HG03342 (cell line): ENCODE measurements at regions not wholly inside any gene's neighbourhood (a gene's known extent, or its start where the extent isn't known, plus 50 kb on each side); places are given as distances from the start of the nearest gene placed in this dataset.

Experiments used
- ATAC-seq: cut with Tn5 transposase; IDR thresholded peaks from one replicate; pipeline ENCODE4 v1.9.1; 2021; ENCODE audit warnings: mild to moderate bottlenecking, moderate library complexity; ENCODE audit not compliant: unreplicated experiment

DNA sequence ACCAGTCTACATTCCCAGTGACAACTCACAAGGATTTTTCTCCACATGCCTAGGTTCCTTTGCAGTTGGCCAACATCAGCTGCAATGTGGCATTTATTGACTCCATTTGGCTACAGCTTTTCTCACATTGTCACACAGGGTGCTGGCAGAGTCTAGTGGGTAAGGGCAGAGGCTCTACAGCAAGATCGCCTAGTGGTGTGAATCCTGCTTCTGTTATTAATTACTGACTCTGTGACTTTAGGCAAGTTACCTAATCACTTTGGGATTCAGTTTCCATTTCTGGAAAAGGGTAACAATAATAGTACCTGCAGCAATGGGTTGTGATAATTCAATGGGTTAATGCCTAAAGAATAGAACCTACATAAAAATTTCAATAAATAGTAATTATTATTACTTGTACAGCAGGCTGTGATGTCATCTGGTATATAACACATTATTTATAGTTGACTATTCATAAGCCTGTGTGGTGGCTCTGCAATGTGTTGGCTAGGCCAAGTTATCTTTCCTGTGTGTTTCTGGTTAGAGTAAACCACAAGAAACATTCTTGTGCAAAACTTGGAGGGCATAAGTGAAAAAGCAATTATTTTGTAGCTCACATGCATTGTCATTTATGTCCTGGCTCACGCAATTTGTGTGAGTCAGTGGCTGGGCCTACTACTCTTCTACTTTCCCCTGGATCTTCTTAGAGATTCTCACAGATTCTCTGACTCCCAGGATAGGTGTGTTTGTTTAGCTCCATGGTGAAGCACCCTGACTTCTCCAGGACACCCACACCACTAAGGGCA, 59.5 kb downstream of the PTGS2 start:
- ATAC-seq: no peak

DNA sequence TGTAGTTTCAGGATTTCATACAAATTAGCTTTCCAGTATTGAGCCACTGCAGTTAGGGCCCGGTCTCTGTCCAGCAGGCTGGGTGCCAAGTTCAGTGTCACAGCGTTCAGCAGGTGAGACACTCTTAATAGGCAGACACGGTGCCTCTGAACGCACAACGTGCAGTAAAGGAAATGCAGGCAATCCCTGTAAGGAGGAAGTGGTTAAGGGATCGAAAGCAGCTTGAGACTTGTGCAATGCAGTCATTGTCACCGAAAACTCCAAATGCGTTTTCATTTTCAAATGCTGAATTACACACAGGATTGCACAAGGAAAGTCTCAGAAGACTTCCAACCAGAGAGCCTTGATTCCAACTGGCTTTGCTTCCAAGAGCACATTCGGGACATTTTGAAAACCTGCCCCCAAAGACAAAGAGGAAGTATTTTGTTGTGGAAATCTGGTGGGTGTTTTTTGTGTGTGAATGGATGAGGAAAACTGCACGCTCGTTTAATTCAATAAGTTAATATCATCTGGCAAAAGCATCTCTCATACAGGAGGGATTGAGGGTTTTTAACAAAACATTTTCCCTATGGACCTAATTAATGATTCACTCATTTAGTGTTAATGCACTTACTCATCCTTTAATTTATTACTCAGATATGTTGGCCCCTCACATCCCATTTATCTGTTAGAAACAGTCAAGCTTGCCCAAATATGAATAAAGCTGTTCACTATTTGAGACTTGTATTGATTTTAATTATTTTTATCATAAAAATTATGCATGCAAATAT, 61.6 kb downstream of the PTGS2 start:
- peak; percentile 100 for ATAC-seq

DNA sequence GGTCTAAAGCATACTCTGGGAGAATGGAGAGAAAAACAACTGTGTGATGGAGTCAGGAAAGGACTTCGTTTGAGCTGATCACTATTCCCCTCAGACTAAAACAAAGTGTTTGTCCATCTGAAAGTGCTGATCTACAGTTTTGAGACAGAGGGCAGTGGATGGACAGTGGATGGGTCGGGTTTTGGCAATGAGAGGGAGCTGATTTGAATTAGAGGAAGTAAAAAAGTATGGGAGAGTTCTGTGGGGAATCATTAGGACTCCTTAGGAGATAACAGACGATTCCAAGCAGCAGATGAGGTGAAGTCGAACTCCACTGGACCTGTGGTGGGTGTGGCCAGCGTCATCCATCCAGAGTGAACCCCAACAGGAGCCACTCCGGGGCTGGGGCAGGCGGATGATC, 62.3 kb downstream of the PTGS2 start:
- peak; percentile 4 for ATAC-seq

DNA sequence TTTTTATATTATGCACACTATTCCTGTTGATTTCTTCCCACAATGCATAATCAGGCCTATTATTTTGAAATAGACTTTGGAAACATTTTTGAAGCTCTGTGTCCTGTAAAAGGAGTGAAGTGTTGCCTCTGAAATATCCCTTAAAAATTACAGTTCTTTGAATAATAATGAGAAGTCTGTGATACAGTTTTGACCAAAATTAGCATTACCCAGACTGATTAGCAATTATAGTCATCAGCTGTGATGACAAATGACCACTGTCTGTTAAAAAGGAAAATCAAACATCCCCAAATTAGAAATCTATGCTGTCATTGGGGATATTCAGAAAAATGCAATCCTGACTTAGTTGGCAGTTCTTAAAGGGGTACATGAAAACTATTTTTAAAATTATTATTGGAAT, 63.7 kb downstream of the PTGS2 start:
- ATAC-seq: no peak

DNA sequence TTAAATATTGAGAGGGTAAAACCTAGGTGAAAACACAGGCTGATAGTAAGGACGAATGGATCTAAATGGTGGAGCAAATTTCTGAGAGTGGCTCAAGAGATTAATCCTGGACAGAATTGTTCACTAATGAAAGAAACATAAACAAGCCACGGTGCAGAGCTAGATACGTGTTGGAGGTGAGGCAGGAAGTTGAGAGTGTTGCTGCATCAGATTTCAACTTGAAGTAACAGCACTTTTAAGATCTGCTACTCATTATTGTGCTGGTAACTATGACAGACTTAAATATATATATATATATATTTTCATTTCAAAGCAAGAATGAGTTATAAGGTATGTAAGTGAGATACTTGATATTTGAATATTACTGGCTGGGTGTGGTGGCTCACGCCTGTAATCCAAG, 64.9 kb downstream of the PTGS2 start:
- ATAC-seq: no peak

DNA sequence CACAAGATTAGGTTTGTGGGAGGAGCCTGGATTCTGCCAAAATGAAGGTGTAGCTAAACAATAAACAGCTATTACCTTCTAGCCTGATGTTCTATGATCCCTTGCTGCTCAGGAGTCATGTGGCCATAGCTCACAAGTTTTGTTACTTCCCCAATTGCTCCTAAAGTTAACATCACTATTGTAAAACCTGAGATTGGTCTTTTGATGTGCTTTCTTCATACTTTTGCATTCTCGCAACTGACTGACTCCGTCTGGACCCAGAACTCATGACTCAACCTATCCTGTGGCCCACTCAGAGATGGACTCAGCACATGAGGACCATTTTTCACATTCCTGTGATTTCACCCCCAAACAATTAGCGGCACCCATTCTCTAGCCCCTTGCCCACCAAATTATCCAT, 69.1 kb downstream of the PTGS2 start:
- no peak for ATAC-seq

DNA sequence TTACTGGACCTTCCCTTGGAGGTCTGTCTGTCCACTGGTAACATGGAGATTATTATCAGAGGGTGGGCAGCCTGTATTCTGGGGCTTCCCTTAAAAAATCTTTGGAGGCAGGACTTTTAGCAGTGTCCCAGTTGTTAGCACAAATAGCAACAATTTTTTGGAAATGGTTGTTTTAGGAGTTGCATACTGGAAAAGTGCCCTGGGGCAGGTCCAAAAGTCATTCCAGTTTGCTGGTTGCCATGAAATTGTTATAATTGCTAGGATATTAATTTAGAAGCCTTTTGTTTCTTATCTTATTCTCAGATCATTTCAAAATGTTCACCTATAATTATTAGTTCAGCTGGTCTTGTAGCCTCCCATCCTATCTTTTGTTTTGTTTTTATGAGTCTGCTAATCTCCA, 71.0 kb downstream of the PTGS2 start:
- no peak for ATAC-seq

DNA sequence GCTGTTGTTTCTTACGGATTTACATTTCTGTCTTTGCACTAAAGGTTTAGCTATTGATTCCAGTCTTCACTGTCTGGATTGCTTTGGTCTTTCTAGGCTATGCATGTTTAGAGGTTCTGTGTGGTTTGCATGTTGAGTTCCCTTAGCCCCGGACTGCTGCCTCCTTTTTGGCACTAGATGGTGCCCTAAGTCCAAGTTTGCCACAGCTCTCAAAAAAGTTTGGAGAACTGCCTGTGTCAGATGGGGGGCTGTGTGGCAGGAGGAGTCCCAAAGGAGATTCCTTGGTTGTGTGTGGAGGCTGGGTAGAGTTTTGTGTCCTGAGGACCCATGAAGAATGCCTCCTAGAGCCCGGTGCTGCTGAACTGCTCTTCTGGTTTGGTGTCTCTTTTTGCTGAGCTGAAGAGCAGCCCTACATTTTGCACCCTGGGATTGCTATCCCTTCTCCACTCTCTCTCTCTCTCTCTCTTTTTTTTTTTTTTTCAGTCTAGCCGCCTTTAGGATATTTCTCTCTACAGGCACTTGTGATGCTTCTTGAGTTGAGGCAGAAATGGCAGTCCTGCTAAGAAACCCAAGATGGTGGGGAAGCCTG, 74.4 kb downstream of the PTGS2 start:
- ATAC-seq: peak; percentile 77

DNA sequence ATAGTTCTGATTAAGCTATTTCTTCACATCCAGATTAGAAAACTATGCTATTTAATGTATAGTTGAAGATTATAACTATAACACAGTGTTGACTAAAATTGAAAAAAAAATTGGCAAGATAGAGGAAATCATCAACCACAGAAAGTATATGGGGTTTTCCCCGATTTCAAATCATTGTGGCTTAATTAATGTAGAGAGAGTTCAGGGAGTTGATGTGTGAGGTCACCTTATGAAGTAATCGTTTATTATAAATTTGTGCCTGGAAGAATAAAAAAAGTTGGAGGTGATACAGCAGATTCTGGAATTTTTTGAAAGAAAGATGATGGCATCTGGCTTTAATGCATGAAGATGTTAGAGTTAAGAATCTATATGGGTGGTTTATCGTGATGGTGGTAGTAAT, 84.3 kb downstream of the PTGS2 start:
- no peak for ATAC-seq

DNA sequence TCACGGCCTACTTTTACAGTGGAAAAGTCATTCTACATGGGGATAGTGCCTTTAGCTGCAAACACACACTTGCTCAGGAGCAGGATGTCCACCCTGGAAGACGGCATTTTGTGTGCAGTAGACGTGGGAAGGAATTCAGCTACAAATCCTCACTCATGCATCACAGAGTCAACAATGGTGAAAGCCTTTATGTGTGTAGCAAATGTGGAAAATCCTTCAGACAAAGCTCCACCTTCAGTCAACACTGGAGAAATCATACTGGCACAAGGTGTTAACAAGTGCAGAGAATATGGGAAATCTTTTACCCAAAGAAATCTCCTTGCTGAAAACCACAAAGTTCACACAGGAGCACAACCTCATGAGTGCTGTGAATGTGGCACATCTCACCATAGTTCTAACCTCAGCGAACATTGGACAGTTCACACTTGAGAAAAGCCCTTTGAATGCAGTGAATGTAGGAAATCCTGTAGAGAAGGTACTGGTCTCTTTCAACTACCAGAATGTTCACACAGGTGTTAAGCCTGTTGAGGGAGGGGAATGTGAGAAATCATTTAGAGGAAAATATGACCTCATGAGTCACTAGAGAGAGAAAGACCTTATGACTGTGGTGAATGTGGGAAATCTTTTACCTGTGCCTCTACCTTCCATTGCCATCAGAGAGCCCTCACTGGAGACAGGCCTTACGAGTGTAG, 101.8 kb downstream of the PTGS2 start:
- no peak for ATAC-seq

DNA sequence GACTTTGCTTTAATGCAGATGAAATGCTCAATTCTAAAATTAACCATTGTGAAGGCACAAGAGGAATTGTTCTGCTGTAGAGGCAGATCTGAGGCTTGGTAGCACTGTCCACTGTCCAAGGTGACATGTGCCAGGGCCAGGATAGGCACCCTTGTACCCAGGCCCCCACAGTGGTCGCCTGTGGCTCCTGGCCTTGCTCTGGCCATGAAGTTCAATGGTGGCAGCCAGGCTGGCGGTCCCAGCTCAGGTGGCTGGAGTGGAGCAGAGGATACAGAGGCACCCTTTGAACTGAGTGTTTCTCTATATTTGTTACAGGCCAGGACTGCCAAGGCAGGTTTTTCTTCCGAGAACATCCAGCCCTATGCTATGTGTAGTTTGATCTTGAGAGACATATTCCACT, 102.6 kb downstream of the PTGS2 start:
- no peak for ATAC-seq

DNA sequence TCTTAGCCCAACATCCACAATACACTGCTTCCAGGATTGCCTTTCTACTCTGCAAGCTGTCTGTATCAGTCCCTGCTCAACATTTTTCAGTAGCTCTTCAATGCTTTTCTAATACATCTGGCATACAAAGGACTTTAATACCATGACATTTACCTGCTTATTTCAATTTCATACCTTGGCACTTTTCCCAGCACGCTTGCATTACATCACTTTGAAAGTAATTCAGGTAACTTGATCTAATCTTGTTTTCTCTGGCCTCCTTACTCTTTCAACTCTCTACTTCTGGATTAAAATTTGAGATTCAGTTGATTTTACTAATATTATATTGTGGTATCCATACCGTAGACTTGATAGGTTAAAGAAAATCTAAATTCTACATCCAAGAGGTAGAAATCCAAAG, 103.0 kb downstream of the PTGS2 start:
- ATAC-seq: no peak

DNA sequence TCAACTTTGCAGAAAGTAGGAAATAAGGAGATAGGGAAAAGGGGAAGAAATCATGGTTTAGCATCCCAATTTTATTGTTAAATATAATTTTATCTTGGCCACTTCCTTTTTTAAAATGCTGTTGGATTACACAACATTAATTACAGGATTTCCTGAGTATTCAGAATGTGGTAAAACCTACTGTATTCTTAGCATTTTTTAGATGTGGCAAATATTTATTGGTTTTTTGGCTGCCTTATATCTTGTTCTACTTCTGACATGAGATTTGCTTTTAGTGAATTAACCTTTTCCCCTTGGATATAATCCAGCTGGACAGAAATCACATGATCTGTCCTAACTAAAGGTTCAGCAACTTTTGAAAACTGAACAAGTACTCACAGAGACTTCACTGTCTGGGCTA, 104.9 kb downstream of the PTGS2 start:
- ATAC-seq: no peak

DNA sequence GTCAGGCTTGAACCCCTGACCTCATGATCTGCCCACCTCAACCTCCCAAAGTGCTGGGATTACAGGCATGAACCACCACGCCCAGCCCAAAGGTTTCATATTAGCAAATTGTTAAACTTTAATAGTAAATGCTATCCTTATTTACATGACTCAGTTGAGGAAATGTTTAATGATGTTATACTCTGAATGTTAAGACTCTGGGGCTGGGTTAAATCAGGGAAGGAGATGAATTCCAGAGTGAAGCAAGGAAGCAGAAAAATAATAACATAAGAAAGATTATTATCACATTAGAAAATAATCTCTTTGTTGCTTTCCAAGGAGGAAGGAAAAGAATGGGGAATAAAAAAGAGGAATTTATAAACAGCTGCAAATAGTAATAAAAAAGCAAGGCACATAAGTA, 105.3 kb downstream of the PTGS2 start:
- ATAC-seq: no peak

DNA sequence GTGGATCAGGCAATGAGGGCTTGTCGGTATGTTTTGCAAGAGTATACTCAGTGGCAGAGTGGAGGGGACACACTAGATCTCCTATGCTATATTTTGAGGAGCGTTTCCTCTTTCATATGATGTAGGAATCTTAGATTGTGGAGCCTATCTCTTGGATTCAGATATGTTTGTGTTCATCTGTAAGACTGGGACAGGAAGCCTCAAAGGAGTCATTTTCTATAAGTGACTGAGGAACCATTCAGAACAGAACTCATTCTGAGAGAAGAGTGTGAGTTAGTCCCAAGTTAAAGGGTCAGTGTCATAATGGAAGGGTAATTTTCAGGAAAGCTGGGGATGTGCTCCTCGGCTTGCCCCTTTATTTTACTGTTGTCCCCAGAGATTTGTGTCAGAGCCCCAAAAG, 107.7 kb downstream of the PTGS2 start:
- no peak for ATAC-seq

DNA sequence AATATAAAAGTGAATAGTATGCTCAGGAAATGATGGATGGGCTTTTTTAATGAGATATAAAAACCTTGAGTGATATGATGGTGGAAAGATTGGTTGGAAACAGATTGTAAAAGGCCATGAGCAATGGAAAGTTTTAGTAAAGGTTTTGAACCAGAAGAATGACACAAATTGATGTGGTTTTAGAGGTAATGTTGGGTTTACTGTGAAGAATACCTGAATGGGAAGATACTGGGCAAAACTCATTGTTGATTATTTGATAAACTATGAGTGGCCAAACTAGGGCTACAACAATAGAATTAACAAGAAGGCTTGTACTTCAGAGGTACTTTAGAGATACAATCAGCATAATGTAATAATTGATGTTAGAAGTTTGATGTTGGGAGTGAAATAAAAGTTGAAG, 108.5 kb downstream of the PTGS2 start:
- no peak for ATAC-seq

DNA sequence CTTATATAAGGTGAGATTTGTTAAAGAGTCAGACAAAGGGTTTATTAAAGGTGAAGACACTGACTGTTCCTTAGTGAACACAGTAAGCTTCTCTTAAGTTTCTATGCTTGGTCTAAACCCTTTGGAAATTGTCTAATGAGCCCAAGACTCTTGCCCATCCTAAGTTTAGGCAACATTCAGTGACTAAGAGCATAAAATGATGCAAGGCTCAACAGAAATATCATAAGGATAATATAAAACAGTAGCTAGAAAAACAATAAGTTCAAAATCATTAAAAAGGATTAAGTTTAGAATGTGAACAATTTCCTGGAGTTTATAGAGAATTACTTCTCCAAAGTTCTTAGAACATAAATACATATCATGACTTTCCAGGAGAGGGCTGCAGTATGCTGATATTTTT, 108.9 kb upstream of the PDC start:
- no peak for ATAC-seq

DNA sequence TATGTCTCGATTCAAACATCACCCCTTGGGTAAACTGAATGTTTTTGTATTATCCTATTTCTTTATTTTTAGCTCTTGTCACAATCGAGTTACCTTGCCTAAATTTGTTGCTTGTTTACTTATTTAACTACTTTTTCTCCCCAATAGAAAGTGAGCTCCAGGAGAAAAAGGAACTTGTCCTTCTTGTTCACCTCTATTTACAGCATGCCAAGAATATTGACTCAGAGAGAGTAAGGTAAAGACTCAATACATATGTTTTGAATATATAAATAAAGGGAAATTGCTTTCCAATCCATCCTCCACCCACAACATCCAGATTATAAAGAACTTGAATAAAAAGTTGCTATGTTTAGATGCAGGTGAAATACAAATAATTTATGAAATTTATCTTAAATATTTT, 107.3 kb upstream of the PDC start:
- ATAC-seq: no peak

DNA sequence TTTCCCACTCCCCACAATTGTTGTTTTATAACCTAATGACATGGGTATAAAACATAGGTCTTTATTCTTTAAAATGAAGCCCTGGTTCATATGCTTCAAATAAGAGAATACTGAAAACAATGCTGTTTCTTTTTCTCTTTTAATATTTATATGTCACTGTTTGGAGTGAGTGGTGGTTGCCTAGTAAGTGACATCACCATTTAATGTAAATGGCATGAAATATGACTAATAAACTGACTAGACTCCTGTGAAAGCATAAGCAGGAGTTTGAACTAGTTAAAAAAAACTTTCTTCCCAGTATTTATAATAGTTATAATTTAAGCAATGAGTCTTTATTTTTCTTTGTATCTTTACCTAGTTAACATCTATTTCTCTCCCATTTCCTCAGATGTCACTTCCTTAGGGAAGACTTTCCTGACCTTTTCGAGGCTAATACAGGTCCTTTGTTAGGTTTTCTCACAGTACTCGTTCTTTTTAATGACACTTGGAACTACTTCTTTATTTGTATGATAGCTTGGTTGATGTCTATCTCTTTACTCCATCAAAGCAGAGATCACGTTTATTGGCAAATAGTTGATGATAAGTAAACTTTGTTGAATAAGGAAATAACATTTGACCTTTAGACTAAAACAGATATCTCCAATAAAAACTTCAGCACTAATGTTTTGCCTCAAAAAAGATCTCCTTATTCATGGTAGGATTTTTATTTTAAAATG, 105.4 kb upstream of the PDC start:
- ATAC-seq: no peak

DNA sequence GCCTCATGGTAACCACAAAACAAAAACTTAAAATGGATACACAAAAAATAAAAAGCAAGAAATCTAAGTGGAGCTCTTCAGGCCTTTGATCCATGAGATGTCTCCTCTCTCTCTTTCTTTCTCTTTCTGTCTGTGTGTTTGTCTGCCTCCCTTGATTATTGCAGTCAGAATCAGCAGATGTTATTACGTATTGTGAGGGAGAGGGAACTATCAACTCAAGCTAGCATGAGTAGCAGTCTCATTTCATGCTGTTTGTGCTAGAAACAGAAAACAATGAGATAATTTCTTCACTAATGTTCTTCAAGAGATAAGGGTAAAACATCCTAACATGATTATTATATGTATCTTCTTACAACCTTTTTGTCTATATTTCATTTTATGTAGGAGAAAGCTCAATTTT, 103.7 kb upstream of the PDC start:
- no peak for ATAC-seq

DNA sequence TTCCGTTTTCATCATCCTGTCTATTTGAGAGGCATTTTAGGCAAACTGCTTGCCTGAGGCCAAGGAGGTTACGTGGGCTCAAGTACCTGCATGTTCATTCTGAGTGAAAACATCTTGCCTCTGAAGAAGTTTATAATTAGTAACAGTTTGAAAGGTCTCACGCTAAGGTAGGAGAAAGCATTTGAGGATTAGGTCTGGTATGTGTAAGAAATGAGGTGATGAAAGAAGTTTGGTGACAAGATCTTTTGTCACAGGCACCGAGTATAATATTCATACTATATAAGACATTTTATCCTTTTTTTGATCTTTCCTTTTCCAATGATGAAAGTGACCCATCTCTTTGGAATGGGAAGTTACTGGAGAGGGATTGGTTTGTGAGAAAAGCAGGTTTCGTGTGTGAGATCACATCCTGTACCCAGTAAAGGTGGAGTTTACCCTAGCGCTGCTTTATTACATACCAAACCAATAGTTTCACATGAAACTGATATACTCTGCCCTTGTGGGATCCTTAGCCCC, 98.7 kb upstream of the PDC start:
- no peak for ATAC-seq
